ENCODE measurements at regions not wholly inside any gene's neighbourhood (a gene's known extent, or its start where the extent isn't known, plus 50 kb on each side); places are given as distances from the start of the nearest gene placed in this dataset.

GRCh38 chr17:59483860-59484259, 81.5 kb upstream of the DHX40 start:
- TF ChIP-seq, protein P1, sequence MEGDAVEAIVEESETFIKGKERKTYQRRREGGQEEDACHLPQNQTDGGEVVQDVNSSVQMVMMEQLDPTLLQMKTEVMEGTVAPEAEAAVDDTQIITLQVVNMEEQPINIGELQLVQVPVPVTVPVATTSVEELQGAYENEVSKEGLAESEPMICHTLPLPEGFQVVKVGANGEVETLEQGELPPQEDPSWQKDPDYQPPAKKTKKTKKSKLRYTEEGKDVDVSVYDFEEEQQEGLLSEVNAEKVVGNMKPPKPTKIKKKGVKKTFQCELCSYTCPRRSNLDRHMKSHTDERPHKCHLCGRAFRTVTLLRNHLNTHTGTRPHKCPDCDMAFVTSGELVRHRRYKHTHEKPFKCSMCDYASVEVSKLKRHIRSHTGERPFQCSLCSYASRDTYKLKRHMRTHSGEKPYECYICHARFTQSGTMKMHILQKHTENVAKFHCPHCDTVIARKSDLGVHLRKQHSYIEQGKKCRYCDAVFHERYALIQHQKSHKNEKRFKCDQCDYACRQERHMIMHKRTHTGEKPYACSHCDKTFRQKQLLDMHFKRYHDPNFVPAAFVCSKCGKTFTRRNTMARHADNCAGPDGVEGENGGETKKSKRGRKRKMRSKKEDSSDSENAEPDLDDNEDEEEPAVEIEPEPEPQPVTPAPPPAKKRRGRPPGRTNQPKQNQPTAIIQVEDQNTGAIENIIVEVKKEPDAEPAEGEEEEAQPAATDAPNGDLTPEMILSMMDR (IDR thresholded peaks at IDR 0.05 in 8 of 11, conservative IDR thresholded peaks at IDR 0.05 in 3 of 11): no peak
- TF ChIP-seq POLR2A (IDR thresholded peaks at IDR 0.05): no peak
- TF ChIP-seq POLR2AphosphoS5 (IDR thresholded peaks at IDR 0.05): no peak
